HCT116 (cell line): ENCODE measurements at regions not wholly inside any gene's neighbourhood (a gene's known extent, or its start where the extent isn't known, plus 50 kb on each side); places are given as distances from the start of the nearest gene placed in this dataset.

ENCODE experiments used
- ATAC-seq: fragments of 200-7000 bp; cut with Tn5 transposase; 2 replicates; pipeline ENCODE4 v1.9.1; 2020; ENCODE audit warnings: mild to moderate bottlenecking, moderate library complexity
- BruUV-seq: library from RNA; stranded (reverse); fragments of 400-500 nt; replicated peaks from 2 replicates; lab custom pipeline; 2021; lab: Mats Ljungman, UMichigan
- CTCF ChIA-PET: fragments of 300-600 bp; sonication (Branson Sonifier 250); formaldehyde crosslinking; loops from one replicate; lab custom pipeline; 2021; ENCODE audit warnings: antibody characterized with exemption; lab: Charles Lee
- POLR2A ChIA-PET: fragments of 300-600, 350-600 bp; sonication (Branson Sonifier 250); formaldehyde crosslinking; loops from one replicate; lab custom pipeline; 2021; ENCODE audit warnings: antibody characterized with exemption; lab: Charles Lee
- RAD21 ChIA-PET, 2 experiments: fragments of 300-600 bp; sonication (Branson Sonifier 250); formaldehyde crosslinking; loops; one replicate each; lab custom pipeline; 2023; ENCODE audit warnings: low total read pairs in 2 of 2; ENCODE audit not compliant: uncharacterized antibody in 2 of 2, unreplicated experiment in 2 of 2, low non-redundant PET in 1 of 2; lab: Charles Lee
- DNase-seq: peaks from one replicate; pipeline ENCODE4 v3.0.0-alpha.2; 2010; ENCODE audit warnings: low read depth, low spot score
- H2AFZ ChIP-seq: fragments of 200-600 bp; shearing (Covaris generic), sonication (generic); 2 replicates; pipeline ENCODE4 v1.6.1; 2017; ENCODE audit warnings: low read depth, mixed run types, mixed read lengths, antibody characterized with exemption, low read length; ENCODE audit not compliant: poor library complexity, severe bottlenecking
- H3K27ac ChIP-seq: 2 replicates; pipeline ENCODE4 v1.5.1; 2012; ENCODE audit warnings: low read depth, low read length
- H3K27me3 ChIP-seq: fragments of 200-600 bp; sonication (generic); 2 replicates; pipeline ENCODE4 v1.6.1; 2016; ENCODE audit warnings: mixed run types, low read length, mixed read lengths; ENCODE audit not compliant: insufficient read depth
- H3K36me3 ChIP-seq, 2 experiments: fragments of 200-500 bp in 1 of 2; fragments of 200-600 bp in 1 of 2; sonication (Bioruptor generic) in 1 of 2; sonication (generic) in 1 of 2; 2 replicates each; pipeline versions ENCODE4 v1.5.1 to v1.6.1; 2014 to 2016; ENCODE audit warnings: low read length in 2 of 2, inconsistent platforms in 1 of 2, mixed read lengths in 1 of 2, mixed run types in 1 of 2; ENCODE audit not compliant: insufficient read depth in 2 of 2, control insufficient read depth in 1 of 2
- H3K4me1 ChIP-seq, 2 experiments: fragments of 200-600 bp in 1 of 2; sonication (generic) in 1 of 2; 2 replicates each; pipeline versions ENCODE4 v1.5.1 to v1.6.1; 2012 to 2017; ENCODE audit warnings: low read length in 2 of 2, inconsistent platforms in 1 of 2, mild to moderate bottlenecking in 1 of 2, mixed read lengths in 1 of 2, mixed run types in 1 of 2, moderate library complexity in 1 of 2; ENCODE audit not compliant: insufficient read depth in 2 of 2, control insufficient read depth in 1 of 2
- H3K4me2 ChIP-seq: fragments of 200-600 bp; sonication (generic); 2 replicates; pipeline ENCODE4 v1.6.1; 2017; ENCODE audit warnings: mixed run types, low read length, mixed read lengths
- H3K4me3 ChIP-seq, 2 experiments: fragments of 200-600 bp in 1 of 2; sonication (generic) in 1 of 2; replicated peaks in 1 of 2; 2 replicates each; pipeline ENCODE4 v1.5.1; 2011 to 2016; ENCODE audit warnings: low read length in 2 of 2, control low read depth in 1 of 2, low read depth in 1 of 2, mild to moderate bottlenecking in 1 of 2, mixed read lengths in 1 of 2, mixed run types in 1 of 2
- H3K79me2 ChIP-seq: fragments of 200-600 bp; sonication (generic); 2 replicates; pipeline ENCODE4 v1.6.1; 2017; ENCODE audit warnings: mild to moderate bottlenecking, mixed run types, low read length, moderate library complexity, mixed read lengths; ENCODE audit not compliant: insufficient read depth
- H3K9ac ChIP-seq: fragments of 200-600 bp; sonication (generic); 2 replicates; pipeline ENCODE4 v1.6.1; 2016; ENCODE audit warnings: low read length, mixed read lengths
- H3K9me2 ChIP-seq: fragments of 200-600 bp; sonication (generic), shearing (Covaris generic); 2 replicates; pipeline ENCODE4 v1.6.1; 2017; ENCODE audit warnings: mixed run types, mild to moderate bottlenecking, moderate library complexity; ENCODE audit not compliant: insufficient read depth
- H3K9me3 ChIP-seq, 2 experiments: fragments of 200-500 bp in 1 of 2; fragments of 200-600 bp in 1 of 2; sonication (Bioruptor generic) in 1 of 2; sonication (generic) in 1 of 2; 2 replicates each; pipeline ENCODE4 v1.6.1; 2014 to 2017; ENCODE audit warnings: low read length in 2 of 2, mixed read lengths in 2 of 2, inconsistent platforms in 1 of 2, low read depth in 1 of 2, mild to moderate bottlenecking in 1 of 2, mixed run types in 1 of 2, moderate library complexity in 1 of 2; ENCODE audit not compliant: control insufficient read depth in 1 of 2, insufficient read depth in 1 of 2
- H4K20me1 ChIP-seq: fragments of 200-600 bp; sonication (generic), shearing (Covaris generic); 2 replicates; pipeline ENCODE4 v1.6.1; 2017; ENCODE audit warnings: mixed run types, mild to moderate bottlenecking, moderate library complexity; ENCODE audit not compliant: insufficient read depth
- CBX3 ChIP-seq: IDR thresholded peaks from 2 replicates; pipeline ENCODE4 v1.6.1; 2012; ENCODE audit warnings: low read depth
- CEBPB ChIP-seq: IDR thresholded peaks from 2 replicates; pipeline ENCODE4 v1.6.1; 2012; ENCODE audit warnings: low read depth
- CTCF ChIP-seq, 3 experiments: fragments of 200-600 bp in 1 of 3; sonication (generic) in 1 of 3; IDR thresholded peaks in 2 of 3; conservative IDR thresholded peaks in 1 of 3; 2 replicates each; pipeline ENCODE4 v1.5.1; 2012 to 2017; ENCODE audit warnings: low read depth in 2 of 3, low read length in 2 of 3, antibody characterized with exemption in 1 of 3, borderline replicate concordance in 1 of 3, control low read depth in 1 of 3, mild to moderate bottlenecking in 1 of 3, mixed read lengths in 1 of 3, mixed run types in 1 of 3, moderate library complexity in 1 of 3; ENCODE audit not compliant: insufficient read depth in 1 of 3
- EGR1 ChIP-seq: IDR thresholded peaks from 2 replicates; pipeline ENCODE4 v1.6.1; 2012; ENCODE audit warnings: low read depth
- ELF1 ChIP-seq: IDR thresholded peaks from 2 replicates; pipeline ENCODE4 v1.6.1; 2012; ENCODE audit warnings: low read depth, borderline replicate concordance
- EZH2 ChIP-seq: fragments of 200-600 bp; sonication (generic); IDR thresholded peaks from 2 replicates; pipeline ENCODE4 v1.6.1; 2017; ENCODE audit warnings: antibody characterized with exemption, mixed run types
- EZH2phosphoT487 ChIP-seq: fragments of 200-600 bp; IDR thresholded peaks from 2 replicates; pipeline ENCODE4 v1.6.1; 2018; ENCODE audit warnings: antibody characterized with exemption, borderline replicate concordance
- FOSL1 ChIP-seq: IDR thresholded peaks from 2 replicates; pipeline ENCODE4 v1.6.1; 2012; ENCODE audit warnings: low read depth
- JUND ChIP-seq: IDR thresholded peaks from 2 replicates; pipeline ENCODE4 v1.6.1; 2012
- MAX ChIP-seq: IDR thresholded peaks from 2 replicates; pipeline ENCODE4 v1.6.1; 2012
- POLR2A ChIP-seq: IDR thresholded peaks from 2 replicates; pipeline ENCODE4 v1.7.0; 2011; ENCODE audit warnings: borderline replicate concordance; ENCODE audit not compliant: insufficient read depth, insufficient read length; ENCODE audit errors: extremely low read depth
- POLR2AphosphoS5 ChIP-seq: IDR thresholded peaks from 2 replicates; pipeline ENCODE4 v1.6.1; 2011; ENCODE audit warnings: mild to moderate bottlenecking, low read depth, low read length, moderate library complexity
- REST ChIP-seq: IDR thresholded peaks from 2 replicates; pipeline ENCODE4 v1.6.1; 2012; ENCODE audit warnings: low read depth
- SIN3A ChIP-seq: IDR thresholded peaks from 2 replicates; pipeline ENCODE4 v1.6.1; 2012; ENCODE audit warnings: low read depth
- SP1 ChIP-seq: IDR thresholded peaks from 2 replicates; pipeline ENCODE4 v1.6.1; 2012; ENCODE audit warnings: low read depth
- TCF7L2 ChIP-seq: IDR thresholded peaks from 2 replicates; pipeline ENCODE4 v1.7.0; 2011; ENCODE audit warnings: borderline replicate concordance, inconsistent platforms; ENCODE audit not compliant: insufficient read depth, insufficient read length; ENCODE audit errors: extremely low read depth
- YY1 ChIP-seq: IDR thresholded peaks from 2 replicates; pipeline ENCODE4 v1.6.1; 2011; ENCODE audit warnings: low read length, low read depth, moderate library complexity, mild to moderate bottlenecking; ENCODE audit not compliant: insufficient replicate concordance; ENCODE audit errors: extremely low read depth
- ZBTB33 ChIP-seq: IDR thresholded peaks from 2 replicates; pipeline ENCODE4 v1.6.1; 2011; ENCODE audit warnings: mild to moderate bottlenecking, low read length, moderate library complexity; ENCODE audit not compliant: insufficient replicate concordance; ENCODE audit errors: extremely low read depth
- ZFX ChIP-seq: fragments of 450-650 bp; IDR thresholded peaks from 2 replicates; pipeline ENCODE4 v1.6.1; 2017
- ZNF274 ChIP-seq: fragments of 200-500 bp; sonication (Bioruptor generic); IDR thresholded peaks from 2 replicates; pipeline ENCODE4 v1.6.1; 2014; ENCODE audit warnings: mild to moderate bottlenecking, low read depth, low read length, inconsistent platforms
- intact Hi-C: fragments of 100-400 bp; cut with micrococcal nuclease; formaldehyde crosslinking; loops from 2 replicates; pipeline ENCODE4 v1.10.0; 2022

- Histone ChIP-seq H3K4me3 (no peak overlapping the region), H3K79me2 (no peaks in the 10 kb centered on the region), H3K36me3 (no peaks in the 10 kb centered on the region), H4K20me1 (no peaks in the 10 kb centered on the region), H3K27me3 (peaks cover 73% of the 10 kb centered on the region), H2AFZ (no peak overlapping the region), H3K27ac (no peak overlapping the region), H3K4me2 (no peak overlapping the region), H3K9ac (no peak overlapping the region), H3K9me3 (no peaks in the 10 kb centered on the region), H3K4me1 (no peaks in the 10 kb centered on the region), H3K9me2 (no peaks in the 10 kb centered on the region)
- ATAC-seq (no peak), DNase-seq (no peak)
- CTCF ChIA-PET: no interaction called here
- no peak for TF ChIP-seq CBX3
- no peak for TF ChIP-seq SP1
- TF ChIP-seq EZH2: no peak
- no peak for TF ChIP-seq YY1
- no peak for TF ChIP-seq SIN3A
- no peak for TF ChIP-seq POLR2AphosphoS5
- no peak for TF ChIP-seq JUND
- no peak for TF ChIP-seq MAX
- TF ChIP-seq TCF7L2: no peak
- TF ChIP-seq EGR1: no peak
- TF ChIP-seq ZFX: no peak
- TF ChIP-seq ELF1: no peak
- TF ChIP-seq ZNF274: no peak
- no peak for TF ChIP-seq EZH2phosphoT487
- no peak for TF ChIP-seq FOSL1
- TF ChIP-seq CTCF (IDR thresholded peaks at IDR 0.05 in 2 of 3, conservative IDR thresholded peaks at IDR 0.05 in 1 of 3; ENCODE audit: borderline replicate concordance in 1 of 3, insufficient read depth in 1 of 3, low read depth in 2 of 3, low read length in 2 of 3): no peak
- no peak for TF ChIP-seq REST
- TF ChIP-seq ZBTB33: no peak
- no peak for TF ChIP-seq CEBPB
- TF ChIP-seq POLR2A: no peak
- intact Hi-C loops: no loop called here
- BruUV-seq: no TSS peak
- RAD21 ChIA-PET: no interaction called here
- POLR2A ChIA-PET: no interaction called here
Observed at GRCh38 chr18:47417807-47418206, 166.3 kb upstream of the SKOR2 start.
